ENCODE measurements at regions not wholly inside any gene's neighbourhood (a gene's known extent, or its start where the extent isn't known, plus 50 kb on each side); places are given as distances from the start of the nearest gene placed in this dataset.
"Not testable (repeated sequence)": the region's sequence is repeated elsewhere in the genome, so short reads cannot be mapped to it uniquely, and the experiment has no call there.

- no peak for FAIRE-seq
Observed at GRCh38 chrX:20711366-20711765, 444.7 kb upstream of the RPS6KA3 start.

- FAIRE-seq = no peak
Observed at GRCh38 chrX:20693078-20693477, 426.4 kb upstream of the RPS6KA3 start.

GRCh38 chrX:20686256-20686655, 419.5 kb upstream of the RPS6KA3 start:
- FAIRE-seq = no peak

GRCh38 chrX:20685652-20686051, 418.9 kb upstream of the RPS6KA3 start:
- FAIRE-seq = no peak

- FAIRE-seq = no peak
Observed at GRCh38 chrX:20681683-20682082, 415.0 kb upstream of the RPS6KA3 start.

- no peak for FAIRE-seq
Observed at GRCh38 chrX:20680998-20681397, 414.3 kb upstream of the RPS6KA3 start.

- FAIRE-seq = no peak
Observed at GRCh38 chrX:20672476-20672875, 405.8 kb upstream of the RPS6KA3 start.

GRCh38 chrX:20671746-20672145, 405.0 kb upstream of the RPS6KA3 start:
- FAIRE-seq = not testable (repeated sequence)

GRCh38 chrX:20670611-20671010, 403.9 kb upstream of the RPS6KA3 start:
- FAIRE-seq = no peak

GRCh38 chrX:20668550-20668949, 401.8 kb upstream of the RPS6KA3 start:
- FAIRE-seq = no peak

- FAIRE-seq = no peak
Observed at GRCh38 chrX:20666331-20666730, 399.6 kb upstream of the RPS6KA3 start.

- no peak for FAIRE-seq
Observed at GRCh38 chrX:20665481-20665880, 398.8 kb upstream of the RPS6KA3 start.

- no peak for FAIRE-seq
Observed at GRCh38 chrX:20664774-20665173, 398.1 kb upstream of the RPS6KA3 start.

- no peak for FAIRE-seq
Observed at GRCh38 chrX:20664131-20664530, 397.4 kb upstream of the RPS6KA3 start.

GRCh38 chrX:20663336-20663735, 396.6 kb upstream of the RPS6KA3 start:
- no peak for FAIRE-seq

GRCh38 chrX:20656721-20657120, 390.0 kb upstream of the RPS6KA3 start:
- no peak for FAIRE-seq

GRCh38 chrX:20654596-20655106, 387.9 kb upstream of the RPS6KA3 start:
- no peak for FAIRE-seq

GRCh38 chrX:20653070-20653469, 386.4 kb upstream of the RPS6KA3 start:
- no peak for FAIRE-seq

GRCh38 chrX:20641954-20642353, 375.2 kb upstream of the RPS6KA3 start:
- no peak for FAIRE-seq

- no peak for FAIRE-seq
Observed at GRCh38 chrX:20639115-20639514, 372.4 kb upstream of the RPS6KA3 start.

GRCh38 chrX:20637351-20637750, 370.6 kb upstream of the RPS6KA3 start:
- FAIRE-seq = no peak

GRCh38 chrX:20633451-20633850, 366.7 kb upstream of the RPS6KA3 start:
- no peak for FAIRE-seq

- FAIRE-seq = no peak
Observed at GRCh38 chrX:20623448-20623847, 356.7 kb upstream of the RPS6KA3 start.

GRCh38 chrX:20620306-20620705, 353.6 kb upstream of the RPS6KA3 start:
- no peak for FAIRE-seq

GRCh38 chrX:20609916-20610415, 343.3 kb upstream of the RPS6KA3 start:
- FAIRE-seq = no peak

- no peak for FAIRE-seq
Observed at GRCh38 chrX:20606831-20607230, 340.1 kb upstream of the RPS6KA3 start.
